Testis (tissue), 2 donors: ENCODE measurements at regions not wholly inside any gene's neighbourhood (a gene's known extent, or its start where the extent isn't known, plus 50 kb on each side); places are given as distances from the start of the nearest gene placed in this dataset.

Source experiments
- DNase-seq: peaks from one replicate; pipeline ENCODE4 v3.0.0-alpha.2; 2019
- H3K27ac ChIP-seq, 2 donors: fragments of 200-600 bp; sonication (generic); one replicate each; pipeline ENCODE4 v1.5.1; 2019
- H3K27me3 ChIP-seq: fragments of 200-600 bp; sonication (generic); one replicate; pipeline ENCODE4 v1.5.1; 2019
- H3K36me3 ChIP-seq: fragments of 200-600 bp; sonication (generic); one replicate; pipeline ENCODE4 v1.5.1; 2017; ENCODE audit warnings: low read depth; ENCODE audit errors: missing control alignments
- H3K4me1 ChIP-seq: fragments of 200-600 bp; sonication (generic); one replicate; pipeline ENCODE4 v1.5.1; 2019
- H3K4me3 ChIP-seq, 2 donors: fragments of 200-600 bp; sonication (generic); one replicate each; pipeline ENCODE4 v1.5.1; 2017 to 2019
- H3K9me3 ChIP-seq: fragments of 200-600 bp; sonication (generic); one replicate; pipeline ENCODE4 v1.5.1; 2017
- POLR2A ChIP-seq: fragments of 450-650 bp; IDR thresholded peaks from one replicate; pipeline ENCODE4 v1.6.1; 2017; ENCODE audit warnings: antibody characterized with exemption, mild to moderate bottlenecking, moderate library complexity
- WGBS, 2 donors: methylation state at CpG; one replicate each; pipeline ENCODE4 v1.1.5; 2018; 5-methylcytosine and 5-hydroxymethylcytosine counted together
- intact Hi-C: fragments of 100-400 bp; cut with DNase I; formaldehyde crosslinking; loops from one replicate; pipeline ENCODE4 v1.15.1; 2023; ENCODE audit warnings: low total_unique reads
- TF ChIP-seq, protein P1 (sequence below), 3 experiments: fragments of 450-650 bp in 2 of 3; fragments of 200-600 bp in 1 of 3; sonication (generic) in 1 of 3; IDR thresholded peaks; one replicate each; pipeline ENCODE4 v1.5.1; 2016 to 2019; ENCODE audit warnings: antibody characterized with exemption in 3 of 3, mild to moderate bottlenecking in 2 of 3, moderate library complexity in 1 of 3

GRCh38 chr7:21041666-21042065 lies 255.0 kb upstream of the SP8 start:
- no peak overlapping the region for H3K27ac ChIP-seq
- DNase-seq = no peak

DNA sequence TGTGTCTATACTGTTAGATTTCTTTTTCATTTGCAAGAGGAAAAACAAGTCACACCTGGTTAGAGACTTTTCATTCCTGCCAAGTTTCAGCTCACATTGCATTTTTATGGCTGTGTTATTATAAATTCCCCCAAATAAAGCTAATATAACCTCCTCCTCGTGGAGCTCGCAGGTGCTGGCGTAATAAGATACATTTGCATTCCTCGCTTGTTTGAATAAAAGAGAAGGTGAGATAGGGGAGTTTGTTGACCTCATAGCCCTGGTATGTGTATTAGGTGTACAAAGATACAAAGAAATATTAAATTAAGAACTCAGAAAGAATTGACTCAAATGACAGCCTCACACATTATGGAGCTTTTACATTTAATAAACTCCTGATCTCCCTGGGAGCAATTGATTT lies 257.7 kb upstream of the SP8 start:
- Histone ChIP-seq H3K4me3 (no peak overlapping the region), H3K9me3 (no peaks in the 10 kb centered on the region), H3K4me1 (no peaks in the 10 kb centered on the region), H3K27me3 (no peaks in the 10 kb centered on the region), H3K36me3 (no peaks in the 10 kb centered on the region), H3K27ac (no peak overlapping the region)
- 46 to 60% methylated on average over 4 of the region's 4 CpGs for WGBS, 2 donors
- intact Hi-C loops = no loop called here
- DNase-seq = no peak
- TF ChIP-seq POLR2A = no peak
- TF ChIP-seq, protein P1, sequence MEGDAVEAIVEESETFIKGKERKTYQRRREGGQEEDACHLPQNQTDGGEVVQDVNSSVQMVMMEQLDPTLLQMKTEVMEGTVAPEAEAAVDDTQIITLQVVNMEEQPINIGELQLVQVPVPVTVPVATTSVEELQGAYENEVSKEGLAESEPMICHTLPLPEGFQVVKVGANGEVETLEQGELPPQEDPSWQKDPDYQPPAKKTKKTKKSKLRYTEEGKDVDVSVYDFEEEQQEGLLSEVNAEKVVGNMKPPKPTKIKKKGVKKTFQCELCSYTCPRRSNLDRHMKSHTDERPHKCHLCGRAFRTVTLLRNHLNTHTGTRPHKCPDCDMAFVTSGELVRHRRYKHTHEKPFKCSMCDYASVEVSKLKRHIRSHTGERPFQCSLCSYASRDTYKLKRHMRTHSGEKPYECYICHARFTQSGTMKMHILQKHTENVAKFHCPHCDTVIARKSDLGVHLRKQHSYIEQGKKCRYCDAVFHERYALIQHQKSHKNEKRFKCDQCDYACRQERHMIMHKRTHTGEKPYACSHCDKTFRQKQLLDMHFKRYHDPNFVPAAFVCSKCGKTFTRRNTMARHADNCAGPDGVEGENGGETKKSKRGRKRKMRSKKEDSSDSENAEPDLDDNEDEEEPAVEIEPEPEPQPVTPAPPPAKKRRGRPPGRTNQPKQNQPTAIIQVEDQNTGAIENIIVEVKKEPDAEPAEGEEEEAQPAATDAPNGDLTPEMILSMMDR (IDR thresholded peaks at IDR 0.05) = no peak

More at GRCh38 chr7:21041666-21042065, 255.0 kb upstream of the SP8 start:
- no peaks in the 10 kb centered on the region for H3K27me3 ChIP-seq
- intact Hi-C loops = no loop called here
- H3K4me3 ChIP-seq = no peak overlapping the region
- H3K36me3 ChIP-seq = no peaks in the 10 kb centered on the region
- 73 to 77% methylated on average over 5 of the region's 5 CpGs for WGBS, 2 donors
- H3K9me3 ChIP-seq = no peaks in the 10 kb centered on the region
- no peaks in the 10 kb centered on the region for H3K4me1 ChIP-seq
- no peak for TF ChIP-seq POLR2A
- TF ChIP-seq, protein P1 (IDR thresholded peaks at IDR 0.05) = no peak

GRCh38 chr7:21044913-21045568 lies 258.4 kb upstream of the SP8 start:
- Histone ChIP-seq H3K27ac (no peak overlapping the region), H3K9me3 (no peaks in the 10 kb centered on the region), H3K36me3 (no peaks in the 10 kb centered on the region), H3K27me3 (no peaks in the 10 kb centered on the region), H3K4me3 (no peak overlapping the region), H3K4me1 (no peaks in the 10 kb centered on the region)
- TF ChIP-seq, protein P1 (IDR thresholded peaks at IDR 0.05) = no peak
- no peak for TF ChIP-seq POLR2A
- 58 to 59% methylated on average over 10 of the region's 10 CpGs for WGBS, 2 donors
- intact Hi-C loops = no loop called here
- DNase-seq = no peak

DNA sequence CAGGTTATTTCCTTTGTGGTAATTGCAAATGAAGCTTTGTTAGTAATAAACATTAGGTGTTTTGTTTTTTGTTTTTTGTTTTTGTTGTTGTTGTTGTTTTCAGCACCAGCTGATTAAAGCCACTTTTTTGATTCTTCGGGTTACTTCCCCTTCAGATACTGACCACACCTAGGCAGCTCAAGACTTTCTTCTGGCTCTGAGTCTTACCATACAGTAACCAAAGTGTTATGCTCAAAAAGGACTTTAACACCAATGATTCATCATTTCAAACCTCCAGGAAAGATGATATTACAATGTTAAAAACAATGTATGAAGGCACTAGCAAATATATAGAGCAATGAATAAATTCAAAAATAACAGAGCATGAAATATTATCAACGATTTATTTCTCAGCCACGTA lies 265.2 kb upstream of the SP8 start:
- intact Hi-C loops = no loop called here
- Histone ChIP-seq H3K36me3 (no peaks in the 10 kb centered on the region), H3K27ac (no peak overlapping the region), H3K4me1 (no peaks in the 10 kb centered on the region), H3K9me3 (no peaks in the 10 kb centered on the region), H3K4me3 (no peak overlapping the region), H3K27me3 (no peaks in the 10 kb centered on the region)
- DNase-seq = no peak
- no peak for TF ChIP-seq POLR2A
- TF ChIP-seq, protein P1 (IDR thresholded peaks at IDR 0.05) = no peak
- WGBS, 2 donors = 88% methylated on average over 3 of the region's 3 CpGs

DNA sequence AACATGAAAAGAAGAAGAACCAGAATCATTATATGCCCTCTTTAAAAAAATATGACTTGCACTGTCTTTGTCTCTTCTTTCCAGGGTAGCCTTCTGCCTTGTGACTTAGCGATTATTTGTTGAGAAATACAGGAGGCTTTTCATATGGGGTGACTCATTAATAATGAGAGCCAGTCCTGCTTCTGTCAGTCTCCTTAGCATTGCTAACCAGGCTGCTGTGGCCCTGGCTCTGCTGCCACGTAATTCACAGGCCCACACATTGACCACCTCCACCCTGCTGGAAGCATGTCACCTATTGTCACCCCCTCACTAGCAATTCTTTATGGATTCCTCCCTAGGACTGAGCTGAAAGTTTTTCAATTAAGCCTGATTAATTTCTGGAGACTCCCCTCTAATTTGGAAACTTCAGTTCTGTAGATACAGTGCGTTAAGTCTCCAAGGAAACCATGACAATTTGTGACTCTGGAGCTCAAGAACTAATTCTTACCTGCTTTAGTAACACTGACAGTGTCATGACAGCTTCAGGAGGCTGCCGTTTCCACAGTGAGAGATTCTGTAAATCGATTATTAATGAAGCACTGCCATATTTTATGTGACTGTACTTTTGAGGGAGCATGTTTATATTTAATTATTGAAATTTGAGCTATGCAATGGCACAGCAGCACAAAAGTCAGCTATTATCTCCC lies 267.9 kb upstream of the SP8 start:
- no peak overlapping the region for H3K27ac ChIP-seq
- H3K9me3 ChIP-seq = no peaks in the 10 kb centered on the region
- no peaks in the 10 kb centered on the region for H3K36me3 ChIP-seq
- no peak for DNase-seq
- no peaks in the 10 kb centered on the region for H3K27me3 ChIP-seq
- no peaks in the 10 kb centered on the region for H3K4me1 ChIP-seq
- TF ChIP-seq POLR2A = no peak
- TF ChIP-seq, protein P1 (IDR thresholded peaks at IDR 0.05) = no peak
- intact Hi-C loops = no loop called here
- WGBS, 2 donors = 72 to 78% methylated on average over 5 of the region's 5 CpGs
- no peak overlapping the region for H3K4me3 ChIP-seq
